HG03103 (cell line): ENCODE measurements at regions not wholly inside any gene's neighbourhood (a gene's known extent, or its start where the extent isn't known, plus 50 kb on each side); places are given as distances from the start of the nearest gene placed in this dataset.

Experiments used
- ATAC-seq: cut with Tn5 transposase; IDR thresholded peaks from one replicate; pipeline ENCODE4 v1.9.1; 2021; ENCODE audit warnings: low read depth; ENCODE audit not compliant: unreplicated experiment

DNA sequence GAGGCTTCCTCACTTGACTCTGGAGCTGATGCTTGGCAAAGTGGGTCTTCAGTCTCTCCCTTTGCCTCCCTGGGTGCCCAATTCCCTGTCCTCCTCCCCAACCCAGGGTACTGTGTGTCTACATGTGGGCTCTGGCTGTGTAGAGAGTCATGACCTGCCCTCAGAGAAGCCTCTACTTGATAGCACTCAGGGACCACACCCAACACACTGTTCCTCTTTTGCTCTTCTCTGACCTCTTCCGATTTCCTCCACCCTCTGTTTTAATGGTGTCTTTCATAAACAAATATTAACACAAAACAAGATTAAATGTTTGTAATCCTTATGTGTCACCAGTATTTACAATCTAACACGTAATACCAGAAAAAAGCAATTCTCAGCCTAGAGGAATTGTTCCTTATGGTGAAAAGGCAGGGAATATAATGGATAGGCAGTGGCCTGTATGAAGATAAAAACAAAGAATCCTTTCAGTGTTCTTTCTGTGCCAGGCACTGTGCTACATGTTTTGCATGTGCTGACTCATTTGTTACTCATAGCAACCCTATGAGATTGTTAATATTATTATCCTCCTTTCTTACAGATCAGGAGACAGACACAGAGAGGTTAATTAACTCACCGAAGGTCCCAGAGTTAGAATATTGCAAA is 58.2 kb downstream of the HSD3B1 start:
- peak; percentile 62 for ATAC-seq

DNA sequence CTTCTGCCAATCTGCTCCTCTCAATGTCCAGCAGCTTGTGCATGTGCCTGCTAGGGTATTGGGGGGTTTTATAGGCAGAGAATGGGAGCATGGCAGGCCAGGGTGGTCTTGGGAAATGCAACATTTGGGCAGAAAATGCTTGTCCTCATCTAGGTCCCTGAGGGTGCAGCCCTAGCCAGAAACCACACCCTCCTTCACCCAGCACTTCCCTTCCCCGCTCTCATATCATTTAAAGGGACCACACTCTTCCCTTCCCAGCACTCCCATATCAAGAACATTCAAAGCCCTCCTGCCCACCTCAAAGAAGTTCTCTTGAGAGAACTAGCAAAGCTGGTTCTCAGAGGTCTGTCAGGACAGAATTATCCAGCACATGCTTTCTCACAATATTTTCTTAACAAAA is 62.1 kb downstream of the HSD3B1 start:
- no peak for ATAC-seq
